B cell (primary cell): ENCODE measurements at regions not wholly inside any gene's neighbourhood (a gene's known extent, or its start where the extent isn't known, plus 50 kb on each side); places are given as distances from the start of the nearest gene placed in this dataset.

Experiments
- ATAC-seq: fragments of 200-7000 bp; cut with Tn5 transposase; one replicate; pipeline ENCODE4 v1.10.0; 2021; ENCODE audit warnings: low read depth, mild to moderate bottlenecking, moderate number of reproducible peaks, moderate library complexity
- CTCF ChIA-PET: fragments of 350-600 bp; sonication (Branson Sonifier 250); formaldehyde crosslinking; loops from one replicate; lab custom pipeline; 2021; ENCODE audit warnings: antibody characterized with exemption, inconsistent platforms; lab: Charles Lee
- POLR2A ChIA-PET: fragments of 350-600 bp; sonication (Branson Sonifier 250); formaldehyde crosslinking; loops from one replicate; lab custom pipeline; 2021; ENCODE audit warnings: antibody characterized with exemption; lab: Charles Lee
- DNase-seq: peaks from one replicate; pipeline ENCODE4 v3.0.0; 2013
- H2AFZ ChIP-seq: 2 replicates; pipeline ENCODE4 v1.6.1; 2012; ENCODE audit warnings: mild to moderate bottlenecking, low read depth, low read length; ENCODE audit not compliant: insufficient read depth, poor library complexity, severe bottlenecking
- H3K27ac ChIP-seq, 2 donors: 1 replicate in 1 of 2; 2 replicates in 1 of 2; pipeline ENCODE4 v1.5.1; 2012 to 2013; ENCODE audit warnings: low read length in 2 of 2, mild to moderate bottlenecking in 2 of 2, moderate library complexity in 1 of 2
- H3K27me3 ChIP-seq, 4 experiments: fragments of 200-600 bp in 1 of 4; sonication (generic) in 1 of 4; replicated peaks in 1 of 4; 1 replicate in 2 of 4; 2 replicates in 2 of 4; pipeline versions ENCODE4 v1.6.1 to v1.7.0; 2013 to 2016; ENCODE audit warnings: low read length in 3 of 4, mild to moderate bottlenecking in 2 of 4, mixed read lengths in 1 of 4, moderate library complexity in 1 of 4; ENCODE audit not compliant: insufficient read depth in 4 of 4, control insufficient read depth in 3 of 4; ENCODE audit errors: control extremely low read depth in 1 of 4
- H3K36me3 ChIP-seq, 2 experiments: replicated peaks in 1 of 2; 1 replicate in 1 of 2; 2 replicates in 1 of 2; pipeline versions ENCODE4 v1.6.1 to v1.7.1; 2013; ENCODE audit warnings: low read length in 1 of 2; ENCODE audit not compliant: insufficient read depth in 2 of 2, control insufficient read depth in 1 of 2; ENCODE audit errors: control extremely low read depth in 1 of 2, extremely low read depth in 1 of 2
- H3K4me1 ChIP-seq, 2 donors: fragments of 200-600 bp in 1 of 2; sonication (generic) in 1 of 2; 1 replicate in 1 of 2; 2 replicates in 1 of 2; pipeline versions ENCODE4 v1.5.1 to v1.6.1; 2013 to 2017; ENCODE audit warnings: low read length in 2 of 2; ENCODE audit not compliant: control insufficient read depth in 2 of 2, insufficient read depth in 2 of 2
- H3K4me2 ChIP-seq: replicated peaks from 2 replicates; pipeline ENCODE3; 2012; ENCODE audit warnings: mild to moderate bottlenecking, low read depth, low read length; ENCODE audit not compliant: poor library complexity, severe bottlenecking
- H3K4me3 ChIP-seq, 5 experiments: fragments of 200-600 bp in 1 of 5; sonication (generic) in 1 of 5; 1 replicate in 3 of 5; 2 replicates in 2 of 5; pipeline versions ENCODE4 v1.5.1 to v1.7.0; 2011 to 2016; ENCODE audit warnings: low read length in 4 of 5, mild to moderate bottlenecking in 4 of 5, low read depth in 2 of 5, control low read depth in 1 of 5, moderate library complexity in 1 of 5; ENCODE audit not compliant: insufficient read depth in 1 of 5; ENCODE audit errors: control extremely low read depth in 1 of 5, extremely low read depth in 1 of 5
- H3K79me2 ChIP-seq: fragments of 200-600 bp; sonication (generic); one replicate; pipeline ENCODE4 v1.6.0; 2016; ENCODE audit warnings: low read length; ENCODE audit not compliant: control insufficient read depth, insufficient read depth
- H3K9ac ChIP-seq: fragments of 200-600 bp; sonication (generic); 2 replicates; pipeline ENCODE4 v1.6.1; 2017; ENCODE audit warnings: mild to moderate bottlenecking, low read length, moderate library complexity
- H3K9me3 ChIP-seq, 3 donors: one replicate each; pipeline versions ENCODE4 v1.6.1 to v1.7.1; 2013; ENCODE audit warnings: low read length in 2 of 3; ENCODE audit not compliant: control insufficient read depth in 2 of 3, insufficient read depth in 1 of 3; ENCODE audit errors: control extremely low read depth in 1 of 3
- H4K20me1 ChIP-seq: 2 replicates; pipeline ENCODE4 v1.6.0; 2012; ENCODE audit warnings: mild to moderate bottlenecking, low read length; ENCODE audit not compliant: insufficient read depth, control insufficient read depth, poor library complexity, severe bottlenecking
- H3K27ac Mint-ChIP-seq: one replicate; pipeline ENCODE4 v1.8.0; 2021; ENCODE audit warnings: mixed read lengths
- H3K27me3 Mint-ChIP-seq: one replicate; pipeline ENCODE4 v1.8.0; 2021; ENCODE audit warnings: mixed read lengths
- H3K4me1 Mint-ChIP-seq: one replicate; pipeline ENCODE4 v1.8.0; 2021; ENCODE audit warnings: mixed read lengths
- H3K4me3 Mint-ChIP-seq: one replicate; pipeline ENCODE4 v1.8.0; 2021; ENCODE audit warnings: mixed read lengths
- H3K9me3 Mint-ChIP-seq: one replicate; pipeline ENCODE4 v1.8.0; 2022; ENCODE audit warnings: mixed read lengths; ENCODE audit not compliant: insufficient read depth
- EZH2 ChIP-seq: IDR thresholded peaks from 2 replicates; pipeline ENCODE4 v1.6.1; 2012; ENCODE audit warnings: borderline replicate concordance, low read depth, mild to moderate bottlenecking, moderate library complexity, low read length; ENCODE audit not compliant: insufficient read depth, poor library complexity, severe bottlenecking
- WGBS: methylation state at CpG from one replicate; pipeline ENCODE4 v1.1.5; 2013; ENCODE audit warnings: missing lambda C conversion rate; ENCODE audit not compliant: insufficient coverage; 5-methylcytosine and 5-hydroxymethylcytosine counted together
- intact Hi-C: fragments of 100-400 bp; cut with micrococcal nuclease; formaldehyde crosslinking; loops from one replicate; pipeline ENCODE4 v1.10.0; 2022
- TF ChIP-seq, protein P1 (sequence below): fragments of 200-600 bp; IDR thresholded peaks from one replicate; pipeline ENCODE4 v1.8.0; 2022; ENCODE audit warnings: antibody characterized with exemption, mild to moderate bottlenecking

DNA sequence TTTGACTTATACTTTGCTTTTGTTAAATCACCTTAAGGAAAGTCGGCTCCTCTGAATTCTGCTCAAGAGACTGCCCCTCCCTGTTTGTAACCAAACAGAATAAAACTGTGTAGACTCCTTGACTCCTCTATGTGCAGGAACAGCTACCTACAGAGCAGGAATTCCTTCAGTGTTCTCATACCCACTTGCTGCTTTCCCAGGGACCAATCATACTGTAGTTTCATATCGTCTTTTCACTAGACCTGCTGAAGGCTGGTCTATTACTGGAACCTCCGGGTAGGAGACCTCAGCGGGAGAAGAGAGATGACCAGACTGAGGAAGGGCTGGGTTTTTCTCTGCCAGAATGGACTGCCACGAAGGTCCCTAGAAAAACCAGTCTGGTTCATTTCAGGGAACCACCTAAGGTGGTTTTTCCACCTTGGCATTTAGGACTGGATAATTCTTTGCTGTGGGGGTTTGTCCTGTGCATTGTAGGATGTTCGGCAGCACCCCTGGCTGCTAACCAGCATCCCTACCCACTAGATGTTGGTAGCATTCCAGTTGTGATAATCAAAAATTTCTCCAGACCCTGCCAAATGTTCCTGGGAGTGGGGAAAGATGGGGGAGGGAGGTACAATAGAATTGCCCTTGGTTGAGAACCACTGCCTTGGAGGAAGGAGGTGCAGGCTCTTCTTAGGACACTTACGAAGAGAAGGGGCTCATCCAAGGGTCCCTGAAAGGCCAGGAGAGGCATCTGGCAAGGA, 80.5 kb downstream of the DNAAF9 start:
- WGBS, result 84% methylated on average over 5 of the region's 7 CpGs
- no peaks in the 10 kb centered on the region for H3K9me3 ChIP-seq
- H3K9ac ChIP-seq, result no peak overlapping the region
- no peaks in the 10 kb centered on the region for H3K4me1 ChIP-seq
- no peaks in the 10 kb centered on the region for H3K27me3 ChIP-seq
- H3K4me3 Mint-ChIP-seq, result no peak overlapping the region
- H4K20me1 ChIP-seq, result no peaks in the 10 kb centered on the region
- H3K27ac Mint-ChIP-seq, result no peak overlapping the region
- intact Hi-C loops, result no loop called here
- CTCF ChIA-PET, result interaction anchor here (0.7 kb wide), 1 partner anchor 278 kb away, joined by 3 read pairs; no protein-coding TSS in a partner anchor
- H3K4me2 ChIP-seq, result no peak overlapping the region
- no peaks in the 10 kb centered on the region for H3K79me2 ChIP-seq
- TF ChIP-seq, protein P1, sequence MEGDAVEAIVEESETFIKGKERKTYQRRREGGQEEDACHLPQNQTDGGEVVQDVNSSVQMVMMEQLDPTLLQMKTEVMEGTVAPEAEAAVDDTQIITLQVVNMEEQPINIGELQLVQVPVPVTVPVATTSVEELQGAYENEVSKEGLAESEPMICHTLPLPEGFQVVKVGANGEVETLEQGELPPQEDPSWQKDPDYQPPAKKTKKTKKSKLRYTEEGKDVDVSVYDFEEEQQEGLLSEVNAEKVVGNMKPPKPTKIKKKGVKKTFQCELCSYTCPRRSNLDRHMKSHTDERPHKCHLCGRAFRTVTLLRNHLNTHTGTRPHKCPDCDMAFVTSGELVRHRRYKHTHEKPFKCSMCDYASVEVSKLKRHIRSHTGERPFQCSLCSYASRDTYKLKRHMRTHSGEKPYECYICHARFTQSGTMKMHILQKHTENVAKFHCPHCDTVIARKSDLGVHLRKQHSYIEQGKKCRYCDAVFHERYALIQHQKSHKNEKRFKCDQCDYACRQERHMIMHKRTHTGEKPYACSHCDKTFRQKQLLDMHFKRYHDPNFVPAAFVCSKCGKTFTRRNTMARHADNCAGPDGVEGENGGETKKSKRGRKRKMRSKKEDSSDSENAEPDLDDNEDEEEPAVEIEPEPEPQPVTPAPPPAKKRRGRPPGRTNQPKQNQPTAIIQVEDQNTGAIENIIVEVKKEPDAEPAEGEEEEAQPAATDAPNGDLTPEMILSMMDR, result no peak
- TF ChIP-seq EZH2, result no peak
- H3K36me3 ChIP-seq, result peaks cover 0 to 6% of the 10 kb centered on the region in 2 experiments
- no peaks in the 10 kb centered on the region for H3K9me3 Mint-ChIP-seq
- no peak overlapping the region for H2AFZ ChIP-seq
- ATAC-seq, result no peak
- no peak overlapping the region for H3K4me3 ChIP-seq
- no peak overlapping the region for H3K27ac ChIP-seq
- POLR2A ChIA-PET, result no interaction called here
- H3K27me3 Mint-ChIP-seq, result no peaks in the 10 kb centered on the region
- H3K4me1 Mint-ChIP-seq, result no peaks in the 10 kb centered on the region
- DNase-seq, result no peak

- 100% methylated on average over 1 of the region's 2 CpGs for WGBS
- Histone ChIP-seq H3K27me3 (no peaks in the 10 kb centered on the region), H3K9me3 (no peaks in the 10 kb centered on the region), H3K9ac (no peak overlapping the region), H3K36me3 (peaks cover 0 to 6% of the 10 kb centered on the region in 2 experiments), H2AFZ (no peak overlapping the region), H3K4me1 (no peaks in the 10 kb centered on the region), H3K4me2 (no peak overlapping the region), H3K27ac (no peak overlapping the region), H4K20me1 (no peaks in the 10 kb centered on the region), H3K79me2 (no peaks in the 10 kb centered on the region), H3K4me3 (no peak overlapping the region)
- no peak for ATAC-seq
- ChIA-PET CTCF (interaction anchor here (0.7 kb wide), 2 partner anchors 10 to 277 kb away, joined by 3 read pairs; no protein-coding TSS in a partner anchor), POLR2A (interaction anchor here (0.5 kb wide), 1 partner anchor 80 kb away, joined by 8 read pairs; no protein-coding TSS in a partner anchor)
- Mint-ChIP-seq H3K9me3 (no peaks in the 10 kb centered on the region), H3K4me1 (no peaks in the 10 kb centered on the region), H3K4me3 (no peak overlapping the region), H3K27me3 (no peaks in the 10 kb centered on the region), H3K27ac (no peak overlapping the region)
- intact Hi-C loops, result no loop called here
- DNase-seq, result no peak
- TF ChIP-seq EZH2, result no peak
- TF ChIP-seq, protein P1, result no peak
Observed at GRCh38 chr20:3325864-3326263, 81.6 kb downstream of the DNAAF9 start.
